ENCODE measurements at regions not wholly inside any gene's neighbourhood (a gene's known extent, or its start where the extent isn't known, plus 50 kb on each side); places are given as distances from the start of the nearest gene placed in this dataset.

- TF ChIP-seq FOXM1 (IDR thresholded peaks at IDR 0.05; ENCODE audit: borderline replicate concordance) (no peak), SUZ12 (IDR thresholded peaks at IDR 0.05) (no peak), BHLHE40 (IDR thresholded peaks at IDR 0.05; ENCODE audit: borderline replicate concordance) (no peak), HDGF (IDR thresholded peaks at IDR 0.05; ENCODE audit: borderline replicate concordance) (no peak), ZNF384 (IDR thresholded peaks at IDR 0.05) (no peak), SP1 (IDR thresholded peaks at IDR 0.05) (no peak), PKNOX1 (IDR thresholded peaks at IDR 0.05) (no peak), TARDBP (IDR thresholded peaks at IDR 0.05) (no peak), FOXK2 (IDR thresholded peaks at IDR 0.05) (no peak)
Measured at GRCh38 chr20:22807045-22807444, 222.7 kb upstream of the FOXA2 start.

Data from HEK293T (cell line).